HCT116 (cell line): ENCODE measurements at regions not wholly inside any gene's neighbourhood (a gene's known extent, or its start where the extent isn't known, plus 50 kb on each side); places are given as distances from the start of the nearest gene placed in this dataset.

ENCODE experiments used
- ATAC-seq: fragments of 200-7000 bp; cut with Tn5 transposase; 2 replicates; pipeline ENCODE4 v1.9.1; 2020; ENCODE audit warnings: mild to moderate bottlenecking, moderate library complexity
- BruUV-seq: library from RNA; stranded (reverse); fragments of 400-500 nt; replicated peaks from 2 replicates; lab custom pipeline; 2021; lab: Mats Ljungman, UMichigan
- CTCF ChIA-PET: fragments of 300-600 bp; sonication (Branson Sonifier 250); formaldehyde crosslinking; loops from one replicate; lab custom pipeline; 2021; ENCODE audit warnings: antibody characterized with exemption; lab: Charles Lee
- POLR2A ChIA-PET: fragments of 300-600, 350-600 bp; sonication (Branson Sonifier 250); formaldehyde crosslinking; loops from one replicate; lab custom pipeline; 2021; ENCODE audit warnings: antibody characterized with exemption; lab: Charles Lee
- RAD21 ChIA-PET, 2 experiments: fragments of 300-600 bp; sonication (Branson Sonifier 250); formaldehyde crosslinking; loops; one replicate each; lab custom pipeline; 2023; ENCODE audit warnings: low total read pairs in 2 of 2; ENCODE audit not compliant: uncharacterized antibody in 2 of 2, unreplicated experiment in 2 of 2, low non-redundant PET in 1 of 2; lab: Charles Lee
- DNase-seq: peaks from one replicate; pipeline ENCODE4 v3.0.0-alpha.2; 2010; ENCODE audit warnings: low read depth, low spot score
- H2AFZ ChIP-seq: fragments of 200-600 bp; shearing (Covaris generic), sonication (generic); 2 replicates; pipeline ENCODE4 v1.6.1; 2017; ENCODE audit warnings: low read depth, mixed run types, mixed read lengths, antibody characterized with exemption, low read length; ENCODE audit not compliant: poor library complexity, severe bottlenecking
- H3K27ac ChIP-seq: 2 replicates; pipeline ENCODE4 v1.5.1; 2012; ENCODE audit warnings: low read depth, low read length
- H3K27me3 ChIP-seq: fragments of 200-600 bp; sonication (generic); 2 replicates; pipeline ENCODE4 v1.6.1; 2016; ENCODE audit warnings: mixed run types, low read length, mixed read lengths; ENCODE audit not compliant: insufficient read depth
- H3K36me3 ChIP-seq, 2 experiments: fragments of 200-500 bp in 1 of 2; fragments of 200-600 bp in 1 of 2; sonication (Bioruptor generic) in 1 of 2; sonication (generic) in 1 of 2; 2 replicates each; pipeline versions ENCODE4 v1.5.1 to v1.6.1; 2014 to 2016; ENCODE audit warnings: low read length in 2 of 2, inconsistent platforms in 1 of 2, mixed read lengths in 1 of 2, mixed run types in 1 of 2; ENCODE audit not compliant: insufficient read depth in 2 of 2, control insufficient read depth in 1 of 2
- H3K4me1 ChIP-seq, 2 experiments: fragments of 200-600 bp in 1 of 2; sonication (generic) in 1 of 2; 2 replicates each; pipeline versions ENCODE4 v1.5.1 to v1.6.1; 2012 to 2017; ENCODE audit warnings: low read length in 2 of 2, inconsistent platforms in 1 of 2, mild to moderate bottlenecking in 1 of 2, mixed read lengths in 1 of 2, mixed run types in 1 of 2, moderate library complexity in 1 of 2; ENCODE audit not compliant: insufficient read depth in 2 of 2, control insufficient read depth in 1 of 2
- H3K4me2 ChIP-seq: fragments of 200-600 bp; sonication (generic); 2 replicates; pipeline ENCODE4 v1.6.1; 2017; ENCODE audit warnings: mixed run types, low read length, mixed read lengths
- H3K4me3 ChIP-seq, 2 experiments: fragments of 200-600 bp in 1 of 2; sonication (generic) in 1 of 2; replicated peaks in 1 of 2; 2 replicates each; pipeline ENCODE4 v1.5.1; 2011 to 2016; ENCODE audit warnings: low read length in 2 of 2, control low read depth in 1 of 2, low read depth in 1 of 2, mild to moderate bottlenecking in 1 of 2, mixed read lengths in 1 of 2, mixed run types in 1 of 2
- H3K79me2 ChIP-seq: fragments of 200-600 bp; sonication (generic); 2 replicates; pipeline ENCODE4 v1.6.1; 2017; ENCODE audit warnings: mild to moderate bottlenecking, mixed run types, low read length, moderate library complexity, mixed read lengths; ENCODE audit not compliant: insufficient read depth
- H3K9ac ChIP-seq: fragments of 200-600 bp; sonication (generic); 2 replicates; pipeline ENCODE4 v1.6.1; 2016; ENCODE audit warnings: low read length, mixed read lengths
- H3K9me2 ChIP-seq: fragments of 200-600 bp; sonication (generic), shearing (Covaris generic); 2 replicates; pipeline ENCODE4 v1.6.1; 2017; ENCODE audit warnings: mixed run types, mild to moderate bottlenecking, moderate library complexity; ENCODE audit not compliant: insufficient read depth
- H3K9me3 ChIP-seq, 2 experiments: fragments of 200-500 bp in 1 of 2; fragments of 200-600 bp in 1 of 2; sonication (Bioruptor generic) in 1 of 2; sonication (generic) in 1 of 2; 2 replicates each; pipeline ENCODE4 v1.6.1; 2014 to 2017; ENCODE audit warnings: low read length in 2 of 2, mixed read lengths in 2 of 2, inconsistent platforms in 1 of 2, low read depth in 1 of 2, mild to moderate bottlenecking in 1 of 2, mixed run types in 1 of 2, moderate library complexity in 1 of 2; ENCODE audit not compliant: control insufficient read depth in 1 of 2, insufficient read depth in 1 of 2
- H4K20me1 ChIP-seq: fragments of 200-600 bp; sonication (generic), shearing (Covaris generic); 2 replicates; pipeline ENCODE4 v1.6.1; 2017; ENCODE audit warnings: mixed run types, mild to moderate bottlenecking, moderate library complexity; ENCODE audit not compliant: insufficient read depth
- ATF3 ChIP-seq: IDR thresholded peaks from 2 replicates; pipeline ENCODE4 v1.6.1; 2012
- CBX3 ChIP-seq: IDR thresholded peaks from 2 replicates; pipeline ENCODE4 v1.6.1; 2012; ENCODE audit warnings: low read depth
- CTCF ChIP-seq, 3 experiments: fragments of 200-600 bp in 1 of 3; sonication (generic) in 1 of 3; IDR thresholded peaks in 2 of 3; conservative IDR thresholded peaks in 1 of 3; 2 replicates each; pipeline ENCODE4 v1.5.1; 2012 to 2017; ENCODE audit warnings: low read depth in 2 of 3, low read length in 2 of 3, antibody characterized with exemption in 1 of 3, borderline replicate concordance in 1 of 3, control low read depth in 1 of 3, mild to moderate bottlenecking in 1 of 3, mixed read lengths in 1 of 3, mixed run types in 1 of 3, moderate library complexity in 1 of 3; ENCODE audit not compliant: insufficient read depth in 1 of 3
- EGR1 ChIP-seq: IDR thresholded peaks from 2 replicates; pipeline ENCODE4 v1.6.1; 2012; ENCODE audit warnings: low read depth
- ELF1 ChIP-seq: IDR thresholded peaks from 2 replicates; pipeline ENCODE4 v1.6.1; 2012; ENCODE audit warnings: low read depth, borderline replicate concordance
- EZH2 ChIP-seq: fragments of 200-600 bp; sonication (generic); IDR thresholded peaks from 2 replicates; pipeline ENCODE4 v1.6.1; 2017; ENCODE audit warnings: antibody characterized with exemption, mixed run types
- FOSL1 ChIP-seq: IDR thresholded peaks from 2 replicates; pipeline ENCODE4 v1.6.1; 2012; ENCODE audit warnings: low read depth
- MAX ChIP-seq: IDR thresholded peaks from 2 replicates; pipeline ENCODE4 v1.6.1; 2012
- POLR2A ChIP-seq: IDR thresholded peaks from 2 replicates; pipeline ENCODE4 v1.7.0; 2011; ENCODE audit warnings: borderline replicate concordance; ENCODE audit not compliant: insufficient read depth, insufficient read length; ENCODE audit errors: extremely low read depth
- POLR2AphosphoS5 ChIP-seq: IDR thresholded peaks from 2 replicates; pipeline ENCODE4 v1.6.1; 2011; ENCODE audit warnings: mild to moderate bottlenecking, low read depth, low read length, moderate library complexity
- RAD21 ChIP-seq: IDR thresholded peaks from 2 replicates; pipeline ENCODE4 v1.6.1; 2012; ENCODE audit warnings: low read depth, mild to moderate bottlenecking
- REST ChIP-seq: IDR thresholded peaks from 2 replicates; pipeline ENCODE4 v1.6.1; 2012; ENCODE audit warnings: low read depth
- SIN3A ChIP-seq: IDR thresholded peaks from 2 replicates; pipeline ENCODE4 v1.6.1; 2012; ENCODE audit warnings: low read depth
- SP1 ChIP-seq: IDR thresholded peaks from 2 replicates; pipeline ENCODE4 v1.6.1; 2012; ENCODE audit warnings: low read depth
- SRF ChIP-seq: IDR thresholded peaks from 2 replicates; pipeline ENCODE4 v1.6.1; 2012; ENCODE audit warnings: low read depth
- ZNF274 ChIP-seq: fragments of 200-500 bp; sonication (Bioruptor generic); IDR thresholded peaks from 2 replicates; pipeline ENCODE4 v1.6.1; 2014; ENCODE audit warnings: mild to moderate bottlenecking, low read depth, low read length, inconsistent platforms
- intact Hi-C: fragments of 100-400 bp; cut with micrococcal nuclease; formaldehyde crosslinking; loops from 2 replicates; pipeline ENCODE4 v1.10.0; 2022

GRCh38 chr11:71101046-71101445, 151.3 kb downstream of the SHANK2 start:
- H3K9me3 ChIP-seq: no peaks in the 10 kb centered on the region
- no peak for ATAC-seq
- H3K9ac ChIP-seq: no peak overlapping the region
- ChIA-PET RAD21 (no interaction called here), CTCF (no interaction called here), POLR2A (no interaction called here)
- no peak overlapping the region for H3K4me2 ChIP-seq
- H3K36me3 ChIP-seq: no peaks in the 10 kb centered on the region
- H3K4me3 ChIP-seq: no peak overlapping the region
- no peaks in the 10 kb centered on the region for H3K27me3 ChIP-seq
- BruUV-seq: no TSS peak
- intact Hi-C loops: no loop called here
- H4K20me1 ChIP-seq: no peaks in the 10 kb centered on the region
- H3K4me1 ChIP-seq: no peaks in the 10 kb centered on the region
- TF ChIP-seq ELF1: no peak
- TF ChIP-seq POLR2A: no peak
- no peak for TF ChIP-seq FOSL1
- no peak for TF ChIP-seq ZNF274
- H3K9me2 ChIP-seq: no peaks in the 10 kb centered on the region
- no peak for DNase-seq
- no peaks in the 10 kb centered on the region for H3K79me2 ChIP-seq
- H3K27ac ChIP-seq: no peak overlapping the region
- no peak overlapping the region for H2AFZ ChIP-seq

GRCh38 chr11:71098776-71099175, 153.6 kb downstream of the SHANK2 start:
- no peak overlapping the region for H3K9ac ChIP-seq
- DNase-seq: no peak
- no peaks in the 10 kb centered on the region for H3K79me2 ChIP-seq
- H3K4me3 ChIP-seq: no peak overlapping the region
- ChIA-PET RAD21 (no interaction called here), POLR2A (no interaction called here), CTCF (no interaction called here)
- H2AFZ ChIP-seq: no peak overlapping the region
- H3K9me2 ChIP-seq: no peaks in the 10 kb centered on the region
- no peaks in the 10 kb centered on the region for H3K27me3 ChIP-seq
- H3K4me2 ChIP-seq: no peak overlapping the region
- H3K4me1 ChIP-seq: no peaks in the 10 kb centered on the region
- no peaks in the 10 kb centered on the region for H4K20me1 ChIP-seq
- no TSS peak for BruUV-seq
- no peaks in the 10 kb centered on the region for H3K36me3 ChIP-seq
- TF ChIP-seq ELF1: no peak
- TF ChIP-seq ATF3: no peak
- TF ChIP-seq RAD21: no peak
- no peak for TF ChIP-seq MAX
- no peak for TF ChIP-seq POLR2A
- no peak for TF ChIP-seq SIN3A
- TF ChIP-seq CBX3: no peak
- TF ChIP-seq EGR1: no peak
- no peak for TF ChIP-seq SP1
- TF ChIP-seq REST: no peak
- no peak for TF ChIP-seq CTCF (IDR thresholded peaks at IDR 0.05 in 2 of 3, conservative IDR thresholded peaks at IDR 0.05 in 1 of 3; ENCODE audit: borderline replicate concordance in 1 of 3, insufficient read depth in 1 of 3, low read depth in 2 of 3, low read length in 2 of 3)
- TF ChIP-seq EZH2: no peak
- TF ChIP-seq SRF: no peak
- TF ChIP-seq POLR2AphosphoS5: no peak
- no peak overlapping the region for H3K27ac ChIP-seq
- no peaks in the 10 kb centered on the region for H3K9me3 ChIP-seq
- intact Hi-C loops: no loop called here
- ATAC-seq: no peak
